HG02840 (cell line): ENCODE measurements at regions not wholly inside any gene's neighbourhood (a gene's known extent, or its start where the extent isn't known, plus 50 kb on each side); places are given as distances from the start of the nearest gene placed in this dataset.

ENCODE experiments used
- ATAC-seq: cut with Tn5 transposase; IDR thresholded peaks from one replicate; pipeline ENCODE4 v1.9.1; 2021; ENCODE audit warnings: mild to moderate bottlenecking, moderate library complexity, moderate number of reproducible peaks; ENCODE audit not compliant: unreplicated experiment, low FRiP score

- no peak for ATAC-seq
These were observed 106.4 kb downstream of the BRD1 start for GRCh38 chr22:49721211-49721763.

DNA sequence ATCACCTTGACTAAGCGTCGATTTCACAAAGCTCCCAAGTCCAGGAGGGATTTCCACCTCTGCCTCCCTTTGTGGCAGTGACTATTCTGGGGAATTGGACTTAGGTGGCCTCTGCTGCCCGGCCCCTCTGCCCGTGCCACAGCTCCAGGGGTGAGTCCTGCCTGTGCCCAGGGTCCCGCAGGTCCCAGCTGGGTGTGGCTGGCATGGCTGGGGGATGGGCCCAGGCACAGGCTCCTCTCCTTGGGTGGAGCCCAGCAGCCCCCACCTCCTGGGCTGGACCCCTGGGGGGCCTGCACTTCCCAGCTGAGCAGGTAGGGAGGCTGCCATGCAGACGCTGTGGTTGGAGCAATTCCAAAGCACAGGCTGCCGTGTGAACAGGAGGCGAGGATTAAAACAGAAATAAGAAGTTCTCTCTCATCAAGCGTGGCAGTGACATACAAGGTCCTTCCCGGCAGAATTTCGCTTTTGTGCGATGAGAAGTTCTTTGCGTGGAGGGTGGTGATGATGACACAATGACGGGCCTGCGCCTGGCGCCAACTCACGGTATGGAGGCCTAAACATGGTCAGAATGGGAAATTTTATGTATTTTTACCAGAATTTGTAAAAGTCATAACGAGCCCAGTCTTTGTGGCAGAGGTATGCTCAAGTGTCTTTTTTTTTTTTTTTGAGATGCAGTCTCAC, 107.3 kb downstream of the BRD1 start:
- ATAC-seq: no peak

DNA sequence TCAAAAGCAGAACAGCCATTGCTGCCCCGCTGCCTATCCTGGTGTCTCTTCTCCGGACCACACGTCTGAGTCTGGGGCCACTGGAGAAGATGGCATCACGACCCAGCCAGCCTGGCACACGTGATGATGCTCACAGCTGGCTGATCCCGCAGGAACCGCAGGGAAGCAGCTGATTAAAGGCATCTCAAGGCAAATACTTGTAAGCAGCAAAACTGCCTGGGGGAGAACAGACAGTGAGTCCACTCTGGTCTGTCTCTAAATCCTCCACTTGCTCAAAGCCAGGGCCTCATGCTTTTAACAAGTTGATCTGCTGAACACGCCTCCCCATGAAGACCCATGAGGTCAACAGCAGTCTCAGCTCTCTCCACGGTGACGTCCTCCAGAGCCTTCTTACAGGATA, 108.6 kb downstream of the BRD1 start:
- no peak for ATAC-seq

- ATAC-seq: no peak
These were observed 109.3 kb downstream of the BRD1 start for GRCh38 chr22:49718396-49718795.

DNA sequence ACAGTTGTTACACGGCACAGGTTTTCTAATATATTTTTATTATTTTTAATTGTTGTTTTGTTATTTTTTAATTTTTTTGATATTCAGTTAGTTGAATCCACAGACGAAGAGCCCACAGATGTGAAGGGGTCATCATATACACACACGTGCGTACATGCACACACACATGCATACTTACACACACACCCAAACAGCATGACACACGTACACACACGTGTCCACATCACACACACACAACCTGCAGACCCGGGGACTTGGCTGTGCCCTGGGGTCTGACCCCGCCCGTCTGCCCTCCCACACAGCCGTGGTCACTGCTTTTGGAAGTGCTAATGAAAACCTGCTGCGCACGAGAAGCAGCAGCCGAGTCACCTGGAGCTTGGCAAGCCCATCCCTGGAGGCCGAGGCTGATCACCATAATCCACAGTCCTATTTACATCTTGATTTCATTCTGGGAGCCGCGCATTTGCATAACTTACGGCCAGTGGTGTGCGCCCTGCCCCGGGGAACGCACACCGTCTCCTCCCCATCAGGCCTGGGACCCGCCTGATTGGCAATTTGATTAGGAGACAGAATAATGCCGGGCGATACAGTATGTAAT, 110.3 kb downstream of the BRD1 start:
- no peak for ATAC-seq

- ATAC-seq: no peak
These were observed 111.2 kb downstream of the BRD1 start for GRCh38 chr22:49716441-49716840.

GRCh38 chr22:49715450-49715849, 112.2 kb downstream of the BRD1 start:
- ATAC-seq: no peak

- ATAC-seq: no peak
These were observed 114.7 kb downstream of the BRD1 start for GRCh38 chr22:49713003-49713402.

GRCh38 chr22:49712195-49712791, 115.4 kb downstream of the BRD1 start:
- no peak for ATAC-seq

- no peak for ATAC-seq
These were observed 116.9 kb downstream of the BRD1 start for GRCh38 chr22:49710746-49711145.

- ATAC-seq: no peak
These were observed 118.2 kb downstream of the BRD1 start for GRCh38 chr22:49709464-49709863.

DNA sequence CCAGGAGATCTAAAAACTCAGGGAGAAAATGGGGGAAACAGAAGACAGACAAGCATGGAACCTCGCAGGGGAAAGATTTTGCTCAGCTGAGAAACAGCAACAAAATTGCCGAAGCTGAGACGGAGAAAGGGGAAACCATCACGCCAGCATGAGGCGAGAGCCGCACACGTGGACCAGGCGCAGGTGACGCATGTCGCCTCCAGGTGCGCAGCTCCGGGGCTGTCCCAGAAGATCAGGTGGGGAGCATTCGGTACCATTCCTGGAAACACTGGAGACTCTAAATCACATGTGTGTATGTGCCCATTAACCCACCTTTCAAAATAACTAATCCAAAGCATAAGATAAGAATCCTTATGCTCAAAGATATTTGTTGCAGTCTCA, 121.7 kb downstream of the BRD1 start:
- no peak for ATAC-seq

DNA sequence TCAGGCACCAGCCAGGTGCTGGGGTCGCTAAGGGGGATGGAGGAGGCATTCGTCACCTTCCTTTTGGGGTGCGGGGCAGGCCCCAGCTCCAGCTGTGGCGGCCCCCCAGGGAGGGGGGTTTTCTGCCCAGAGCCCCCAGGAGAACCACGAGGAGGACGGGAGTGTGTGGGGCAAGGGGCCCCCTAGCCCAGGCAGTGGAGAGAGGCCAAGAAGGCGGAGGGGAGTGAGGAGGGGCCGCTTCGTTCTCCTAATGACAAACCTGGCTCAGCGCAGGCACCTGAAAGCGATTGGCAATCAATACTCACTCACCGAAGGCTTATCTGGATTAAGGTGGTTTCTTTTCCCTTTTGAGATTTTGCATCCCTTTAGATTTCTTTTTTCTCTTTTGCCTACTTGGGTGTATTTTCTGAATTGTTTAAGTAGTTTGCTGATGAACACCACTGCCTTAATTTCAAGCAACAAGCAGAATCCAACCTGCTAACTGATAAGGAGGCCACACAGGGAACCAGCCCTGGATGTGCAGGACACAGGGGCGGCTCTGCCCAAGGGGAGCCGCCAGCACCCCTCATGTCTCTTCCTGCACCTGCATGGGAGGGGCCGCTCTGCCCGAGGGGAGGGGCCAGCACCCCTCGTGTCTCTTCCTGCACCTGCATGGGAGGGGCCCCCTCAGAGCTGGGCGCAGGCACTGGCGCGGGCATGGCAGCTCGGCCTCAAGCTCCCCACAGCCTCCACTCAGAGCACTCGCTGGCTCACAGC, 122.3 kb downstream of the BRD1 start:
- ATAC-seq: no peak

GRCh38 chr22:49704345-49705215, 123.1 kb downstream of the BRD1 start:
- ATAC-seq: no peak

GRCh38 chr22:49703990-49704344, 123.7 kb downstream of the BRD1 start:
- no peak for ATAC-seq

GRCh38 chr22:49703505-49703904, 124.2 kb downstream of the BRD1 start:
- ATAC-seq: no peak

- ATAC-seq: no peak
These were observed 125.6 kb downstream of the BRD1 start for GRCh38 chr22:49702068-49702397.

DNA sequence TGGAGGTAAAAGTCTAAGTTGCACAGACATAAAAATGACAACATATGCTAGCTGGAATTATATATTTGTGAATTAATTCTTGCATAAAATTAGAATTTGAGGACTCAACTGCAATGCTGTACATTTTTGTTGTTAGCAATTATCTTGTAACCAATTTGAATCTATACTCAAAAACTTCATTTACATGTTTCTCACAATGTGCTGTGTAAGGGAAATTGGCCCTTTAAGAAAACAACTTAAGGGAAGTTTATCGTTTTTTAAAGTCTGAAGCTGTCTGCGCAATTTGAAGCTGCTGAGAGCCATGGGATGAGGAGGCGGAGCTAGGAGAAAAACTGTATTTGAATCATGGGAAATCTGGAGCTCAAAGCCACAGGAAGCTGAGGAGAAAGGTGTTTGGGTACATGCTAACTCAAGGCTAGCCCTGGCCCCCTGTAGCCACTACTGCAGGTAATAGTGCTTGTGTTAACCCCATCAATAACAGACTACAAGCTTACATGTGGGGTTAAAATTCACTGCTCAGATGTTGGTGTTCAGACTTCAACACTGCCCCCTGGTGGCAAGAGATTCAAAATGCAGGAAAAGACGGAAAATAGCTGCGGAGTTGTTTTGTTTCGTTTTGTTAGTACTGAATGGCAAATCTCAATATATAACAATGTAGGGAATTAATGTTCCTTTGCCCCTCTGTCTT, 126.1 kb downstream of the BRD1 start:
- ATAC-seq: no peak

DNA sequence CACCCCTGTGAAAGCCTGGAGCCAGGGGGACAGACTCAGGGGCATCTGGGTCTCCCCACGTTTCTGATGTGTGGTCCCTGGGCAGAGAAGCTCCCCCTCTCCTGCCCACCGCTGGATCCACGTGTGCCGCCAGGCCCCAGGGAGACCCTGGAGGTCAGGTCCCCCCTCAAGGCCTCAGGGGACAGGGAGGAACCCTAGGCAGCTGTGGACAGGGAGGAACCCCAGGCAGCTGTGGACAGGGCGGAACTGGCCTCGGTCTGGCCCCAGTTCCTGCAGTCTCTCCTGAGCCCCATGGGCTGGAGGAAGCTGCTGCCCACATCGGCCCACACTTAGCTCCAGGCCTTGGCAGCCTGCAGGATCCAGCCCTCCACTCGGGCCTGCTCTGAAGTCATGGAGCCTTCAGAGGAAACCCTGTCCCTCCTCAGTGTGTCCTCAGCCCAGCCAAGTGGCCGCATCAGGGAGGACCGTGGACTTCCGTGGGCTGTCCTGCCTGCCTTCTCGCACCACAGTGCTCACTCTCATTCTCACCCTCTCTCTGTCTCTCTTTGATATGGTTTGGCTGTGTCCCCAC, 127.7 kb downstream of the BRD1 start:
- ATAC-seq: no peak
